Astrocyte (in vitro differentiated cells and primary cell): ENCODE measurements at regions not wholly inside any gene's neighbourhood (a gene's known extent, or its start where the extent isn't known, plus 50 kb on each side); places are given as distances from the start of the nearest gene placed in this dataset.

ENCODE experiments used
- EZH2 ChIP-seq: IDR thresholded peaks from 2 replicates; pipeline ENCODE4 v1.6.1; 2012; ENCODE audit warnings: mild to moderate bottlenecking, low read length, inconsistent platforms; ENCODE audit not compliant: insufficient read depth
- TF ChIP-seq, protein P1 (sequence below): IDR thresholded peaks from 2 replicates; pipeline ENCODE4 v1.5.1; 2011; ENCODE audit warnings: low read depth, mild to moderate bottlenecking, inconsistent platforms, low read length, moderate library complexity; ENCODE audit not compliant: insufficient read depth

DNA sequence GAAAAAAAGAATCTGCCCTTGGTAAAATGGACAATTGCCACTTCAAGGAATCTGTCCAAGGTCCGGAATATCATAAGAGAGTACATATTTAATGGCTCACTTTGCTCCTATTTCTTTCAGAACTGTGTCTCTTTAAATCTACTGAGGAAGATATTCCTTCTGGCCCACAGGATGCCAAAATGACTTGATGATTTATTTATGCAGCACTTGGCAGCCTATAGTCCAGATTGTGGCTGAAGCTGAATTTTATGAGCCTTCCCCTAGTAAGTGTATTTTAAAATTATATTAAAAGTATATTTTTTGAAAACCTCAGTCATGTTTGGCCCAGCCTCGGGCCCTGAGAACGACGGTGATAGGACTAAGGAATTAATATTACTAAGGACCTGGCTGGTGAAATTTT lies 465.1 kb upstream of the HNRNPA3 start:
- TF ChIP-seq EZH2 = no peak
- TF ChIP-seq, protein P1, sequence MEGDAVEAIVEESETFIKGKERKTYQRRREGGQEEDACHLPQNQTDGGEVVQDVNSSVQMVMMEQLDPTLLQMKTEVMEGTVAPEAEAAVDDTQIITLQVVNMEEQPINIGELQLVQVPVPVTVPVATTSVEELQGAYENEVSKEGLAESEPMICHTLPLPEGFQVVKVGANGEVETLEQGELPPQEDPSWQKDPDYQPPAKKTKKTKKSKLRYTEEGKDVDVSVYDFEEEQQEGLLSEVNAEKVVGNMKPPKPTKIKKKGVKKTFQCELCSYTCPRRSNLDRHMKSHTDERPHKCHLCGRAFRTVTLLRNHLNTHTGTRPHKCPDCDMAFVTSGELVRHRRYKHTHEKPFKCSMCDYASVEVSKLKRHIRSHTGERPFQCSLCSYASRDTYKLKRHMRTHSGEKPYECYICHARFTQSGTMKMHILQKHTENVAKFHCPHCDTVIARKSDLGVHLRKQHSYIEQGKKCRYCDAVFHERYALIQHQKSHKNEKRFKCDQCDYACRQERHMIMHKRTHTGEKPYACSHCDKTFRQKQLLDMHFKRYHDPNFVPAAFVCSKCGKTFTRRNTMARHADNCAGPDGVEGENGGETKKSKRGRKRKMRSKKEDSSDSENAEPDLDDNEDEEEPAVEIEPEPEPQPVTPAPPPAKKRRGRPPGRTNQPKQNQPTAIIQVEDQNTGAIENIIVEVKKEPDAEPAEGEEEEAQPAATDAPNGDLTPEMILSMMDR = no peak
